Stimulated activated memory B cell treated with anti-CD40 and anti-IgM and Interleukin-4, amounts not matched to agents 10 μg/mL and 1 μg/mL and 100 μg/mL, for 72 hours (primary cell): ENCODE measurements at regions not wholly inside any gene's neighbourhood (a gene's known extent, or its start where the extent isn't known, plus 50 kb on each side); places are given as distances from the start of the nearest gene placed in this dataset.

Source experiments
- ATAC-seq: fragments of 150-1000 bp; cut with Tn5 transposase; 2 replicates; pipeline ENCODE4 v1.10.0; 2021
- H3K27ac Mint-ChIP-seq: one replicate; pipeline ENCODE4 v1.8.0; 2022; ENCODE audit warnings: mild to moderate bottlenecking, mixed read lengths
- H3K27me3 Mint-ChIP-seq: one replicate; pipeline ENCODE4 v1.8.0; 2022; ENCODE audit warnings: mixed read lengths
- H3K36me3 Mint-ChIP-seq: one replicate; pipeline ENCODE4 v1.8.0; 2022; ENCODE audit warnings: mixed read lengths
- H3K4me1 Mint-ChIP-seq: one replicate; pipeline ENCODE4 v1.8.0; 2022; ENCODE audit warnings: mixed read lengths
- H3K4me3 Mint-ChIP-seq: one replicate; pipeline ENCODE4 v1.8.0; 2022; ENCODE audit warnings: mild to moderate bottlenecking, moderate library complexity, mixed read lengths
- H3K9me3 Mint-ChIP-seq: one replicate; pipeline ENCODE4 v1.8.0; 2022; ENCODE audit warnings: mixed read lengths

- H3K4me1 Mint-ChIP-seq = no peaks in the 10 kb centered on the region
- no peaks in the 10 kb centered on the region for H3K9me3 Mint-ChIP-seq
- no peak overlapping the region for H3K4me3 Mint-ChIP-seq
- no peaks in the 10 kb centered on the region for H3K36me3 Mint-ChIP-seq
- H3K27me3 Mint-ChIP-seq = no peaks in the 10 kb centered on the region
- H3K27ac Mint-ChIP-seq = no peak overlapping the region
- no peak for ATAC-seq
Measured at GRCh38 chr2:29974086-29974485, 52.7 kb upstream of the ALK start.

GRCh38 chr2:29977284-29977683 is 55.9 kb upstream of the ALK start:
- H3K4me3 Mint-ChIP-seq = no peak overlapping the region
- no peaks in the 10 kb centered on the region for H3K27me3 Mint-ChIP-seq
- H3K4me1 Mint-ChIP-seq = no peaks in the 10 kb centered on the region
- ATAC-seq = no peak
- no peaks in the 10 kb centered on the region for H3K36me3 Mint-ChIP-seq
- H3K27ac Mint-ChIP-seq = no peak overlapping the region
- no peaks in the 10 kb centered on the region for H3K9me3 Mint-ChIP-seq

GRCh38 chr2:29981402-29981801 is 60.0 kb upstream of the ALK start:
- no peak overlapping the region for H3K27ac Mint-ChIP-seq
- H3K9me3 Mint-ChIP-seq = no peaks in the 10 kb centered on the region
- H3K4me1 Mint-ChIP-seq = no peaks in the 10 kb centered on the region
- H3K36me3 Mint-ChIP-seq = no peaks in the 10 kb centered on the region
- ATAC-seq = no peak
- no peaks in the 10 kb centered on the region for H3K27me3 Mint-ChIP-seq
- H3K4me3 Mint-ChIP-seq = no peak overlapping the region

GRCh38 chr2:29983308-29983707 is 61.9 kb upstream of the ALK start:
- ATAC-seq = no peak
- H3K27me3 Mint-ChIP-seq = no peaks in the 10 kb centered on the region
- H3K4me3 Mint-ChIP-seq = no peak overlapping the region
- no peak overlapping the region for H3K27ac Mint-ChIP-seq
- no peaks in the 10 kb centered on the region for H3K9me3 Mint-ChIP-seq
- no peaks in the 10 kb centered on the region for H3K36me3 Mint-ChIP-seq
- H3K4me1 Mint-ChIP-seq = no peaks in the 10 kb centered on the region

- no peaks in the 10 kb centered on the region for H3K36me3 Mint-ChIP-seq
- H3K27ac Mint-ChIP-seq = no peak overlapping the region
- H3K4me3 Mint-ChIP-seq = no peak overlapping the region
- no peak for ATAC-seq
- H3K27me3 Mint-ChIP-seq = peaks cover 15% of the 10 kb centered on the region
- no peaks in the 10 kb centered on the region for H3K9me3 Mint-ChIP-seq
- no peaks in the 10 kb centered on the region for H3K4me1 Mint-ChIP-seq
Measured at GRCh38 chr2:29987146-29987545, 65.8 kb upstream of the ALK start.

GRCh38 chr2:29990129-29990528 is 68.7 kb upstream of the ALK start:
- ATAC-seq = no peak
- no peaks in the 10 kb centered on the region for H3K4me1 Mint-ChIP-seq
- H3K4me3 Mint-ChIP-seq = no peak overlapping the region
- peaks cover 26% of the 10 kb centered on the region for H3K27me3 Mint-ChIP-seq
- H3K9me3 Mint-ChIP-seq = no peaks in the 10 kb centered on the region
- no peaks in the 10 kb centered on the region for H3K36me3 Mint-ChIP-seq
- H3K27ac Mint-ChIP-seq = no peak overlapping the region

- no peak for ATAC-seq
- no peaks in the 10 kb centered on the region for H3K4me1 Mint-ChIP-seq
- H3K36me3 Mint-ChIP-seq = no peaks in the 10 kb centered on the region
- no peaks in the 10 kb centered on the region for H3K9me3 Mint-ChIP-seq
- no peak overlapping the region for H3K4me3 Mint-ChIP-seq
- H3K27me3 Mint-ChIP-seq = peaks cover 35% of the 10 kb centered on the region
- no peak overlapping the region for H3K27ac Mint-ChIP-seq
Measured at GRCh38 chr2:29991086-29991485, 69.7 kb upstream of the ALK start.

GRCh38 chr2:29995241-29995640 is 73.9 kb upstream of the ALK start:
- peaks cover 50% of the 10 kb centered on the region for H3K27me3 Mint-ChIP-seq
- H3K4me1 Mint-ChIP-seq = no peaks in the 10 kb centered on the region
- peaks cover 6% of the 10 kb centered on the region for H3K36me3 Mint-ChIP-seq
- ATAC-seq = no peak
- no peak overlapping the region for H3K27ac Mint-ChIP-seq
- no peak overlapping the region for H3K4me3 Mint-ChIP-seq
- H3K9me3 Mint-ChIP-seq = no peaks in the 10 kb centered on the region

GRCh38 chr2:30003128-30003527 is 81.7 kb upstream of the ALK start:
- ATAC-seq = no peak
- peaks cover 12% of the 10 kb centered on the region for H3K27me3 Mint-ChIP-seq
- no peaks in the 10 kb centered on the region for H3K4me1 Mint-ChIP-seq
- peaks cover 6% of the 10 kb centered on the region for H3K36me3 Mint-ChIP-seq
- H3K4me3 Mint-ChIP-seq = no peak overlapping the region
- no peaks in the 10 kb centered on the region for H3K9me3 Mint-ChIP-seq
- no peak overlapping the region for H3K27ac Mint-ChIP-seq

- Mint-ChIP-seq H3K4me1 (no peaks in the 10 kb centered on the region), H3K27me3 (peaks cover 12% of the 10 kb centered on the region), H3K27ac (no peak overlapping the region), H3K9me3 (no peaks in the 10 kb centered on the region), H3K4me3 (no peak overlapping the region), H3K36me3 (no peaks in the 10 kb centered on the region)
- ATAC-seq = no peak
Measured at GRCh38 chr2:30022444-30023071, 101.2 kb upstream of the ALK start.

GRCh38 chr2:30024281-30024680 is 102.9 kb upstream of the ALK start:
- Mint-ChIP-seq H3K36me3 (no peaks in the 10 kb centered on the region), H3K4me1 (no peaks in the 10 kb centered on the region), H3K9me3 (no peaks in the 10 kb centered on the region), H3K4me3 (no peak overlapping the region), H3K27me3 (peaks cover 16% of the 10 kb centered on the region), H3K27ac (no peak overlapping the region)
- no peak for ATAC-seq

GRCh38 chr2:30026091-30027055 is 105.0 kb upstream of the ALK start:
- no peak for ATAC-seq
- Mint-ChIP-seq H3K36me3 (no peaks in the 10 kb centered on the region), H3K4me3 (no peak overlapping the region), H3K27ac (no peak overlapping the region), H3K4me1 (no peaks in the 10 kb centered on the region), H3K27me3 (peaks cover 33% of the 10 kb centered on the region), H3K9me3 (no peaks in the 10 kb centered on the region)

- H3K27ac Mint-ChIP-seq = no peak overlapping the region
- ATAC-seq = no peak
- peaks cover 38% of the 10 kb centered on the region for H3K27me3 Mint-ChIP-seq
- no peaks in the 10 kb centered on the region for H3K9me3 Mint-ChIP-seq
- no peaks in the 10 kb centered on the region for H3K36me3 Mint-ChIP-seq
- no peak overlapping the region for H3K4me3 Mint-ChIP-seq
- H3K4me1 Mint-ChIP-seq = no peaks in the 10 kb centered on the region
Measured at GRCh38 chr2:30029804-30030203, 108.4 kb upstream of the ALK start.

GRCh38 chr2:30030361-30030760 is 109.0 kb upstream of the ALK start:
- Mint-ChIP-seq H3K9me3 (no peaks in the 10 kb centered on the region), H3K27ac (no peak overlapping the region), H3K4me3 (no peak overlapping the region), H3K4me1 (no peaks in the 10 kb centered on the region), H3K36me3 (no peaks in the 10 kb centered on the region), H3K27me3 (peaks cover 38% of the 10 kb centered on the region)
- ATAC-seq = no peak

- no peak overlapping the region for H3K27ac Mint-ChIP-seq
- H3K36me3 Mint-ChIP-seq = no peaks in the 10 kb centered on the region
- no peaks in the 10 kb centered on the region for H3K4me1 Mint-ChIP-seq
- ATAC-seq = no peak
- H3K9me3 Mint-ChIP-seq = no peaks in the 10 kb centered on the region
- peaks cover 38% of the 10 kb centered on the region for H3K27me3 Mint-ChIP-seq
- H3K4me3 Mint-ChIP-seq = no peak overlapping the region
Measured at GRCh38 chr2:30031184-30031583, 109.8 kb upstream of the ALK start.
